ENCODE measurements at regions not wholly inside any gene's neighbourhood (a gene's known extent, or its start where the extent isn't known, plus 50 kb on each side); places are given as distances from the start of the nearest gene placed in this dataset.

GRCh38 chr2:79432731-79433146 is 80.1 kb upstream of the CTNNA2 start:
- TF ChIP-seq EZH2 (IDR thresholded peaks at IDR 0.05; ENCODE audit: low read length, missing control alignments) (no peak), CTCF (conservative IDR thresholded peaks at IDR 0.05 in 1 of 2, IDR thresholded peaks at IDR 0.05 in 1 of 2; ENCODE audit: low read depth in 1 of 2, low read length in 2 of 2) (no peak)
- Histone ChIP-seq H3K9ac (ENCODE audit: insufficient read depth, low read length) (no peak overlapping the region), H3K79me2 (ENCODE audit: control insufficient read depth, insufficient read depth, low read length) (no peaks in the 10 kb centered on the region), H4K20me1 (ENCODE audit: control insufficient read depth, extremely low read depth, insufficient read depth, low read length) (no peaks in the 10 kb centered on the region), H2AFZ (ENCODE audit: low read length) (no peak overlapping the region), H3K4me2 (ENCODE audit: extremely low read depth, insufficient read depth, low read length) (no peak overlapping the region), H3K9me3 (ENCODE audit: control insufficient read depth, insufficient read depth, low read depth, low read length) (no peaks in the 10 kb centered on the region), H3K4me1 (ENCODE audit: control insufficient read depth, extremely low read depth, insufficient read depth, low read length) (no peaks in the 10 kb centered on the region), H3K36me3 (ENCODE audit: control insufficient read depth, insufficient read depth, low read length) (no peaks in the 10 kb centered on the region), H3K27ac (ENCODE audit: insufficient read depth, low read length) (no peak overlapping the region), H3K27me3 (ENCODE audit: control insufficient read depth, insufficient read depth, low read length) (no peaks in the 10 kb centered on the region), H3K4me3 (replicated peaks in 1 of 4; ENCODE audit: control extremely low read depth in 1 of 4, insufficient read depth in 1 of 4, low read depth in 3 of 4, low read length in 4 of 4) (no peak overlapping the region)
- no peak for DNase-seq (ENCODE audit: low read depth in 2 of 2)

- no peak overlapping the region for H2AFZ ChIP-seq (ENCODE audit: low read length)
- H3K27me3 ChIP-seq (ENCODE audit: control insufficient read depth, insufficient read depth, low read length) = no peaks in the 10 kb centered on the region
- H3K4me2 ChIP-seq (ENCODE audit: extremely low read depth, insufficient read depth, low read length) = no peak overlapping the region
- no peak overlapping the region for H3K9ac ChIP-seq (ENCODE audit: insufficient read depth, low read length)
- no peaks in the 10 kb centered on the region for H3K36me3 ChIP-seq (ENCODE audit: control insufficient read depth, insufficient read depth, low read length)
- no peak overlapping the region for H3K4me3 ChIP-seq (replicated peaks in 1 of 4; ENCODE audit: control extremely low read depth in 1 of 4, insufficient read depth in 1 of 4, low read depth in 3 of 4, low read length in 4 of 4)
- H4K20me1 ChIP-seq (ENCODE audit: control insufficient read depth, extremely low read depth, insufficient read depth, low read length) = no peaks in the 10 kb centered on the region
- TF ChIP-seq CTCF (conservative IDR thresholded peaks at IDR 0.05 in 1 of 2, IDR thresholded peaks at IDR 0.05 in 1 of 2; ENCODE audit: low read depth in 1 of 2, low read length in 2 of 2) = no peak
- no peak for TF ChIP-seq EZH2 (IDR thresholded peaks at IDR 0.05; ENCODE audit: low read length, missing control alignments)
- H3K9me3 ChIP-seq (ENCODE audit: control insufficient read depth, insufficient read depth, low read depth, low read length) = no peaks in the 10 kb centered on the region
- no peaks in the 10 kb centered on the region for H3K4me1 ChIP-seq (ENCODE audit: control insufficient read depth, extremely low read depth, insufficient read depth, low read length)
- H3K79me2 ChIP-seq (ENCODE audit: control insufficient read depth, insufficient read depth, low read length) = no peaks in the 10 kb centered on the region
- no peak overlapping the region for H3K27ac ChIP-seq (ENCODE audit: insufficient read depth, low read length)
- no peak for DNase-seq (ENCODE audit: low read depth in 2 of 2)
These were observed 84.1 kb upstream of the CTNNA2 start for GRCh38 chr2:79428745-79429144.

- Histone ChIP-seq H3K27me3 (ENCODE audit: control insufficient read depth, insufficient read depth, low read length) (no peaks in the 10 kb centered on the region), H3K4me1 (ENCODE audit: control insufficient read depth, extremely low read depth, insufficient read depth, low read length) (no peaks in the 10 kb centered on the region), H3K4me3 (replicated peaks in 1 of 4; ENCODE audit: control extremely low read depth in 1 of 4, insufficient read depth in 1 of 4, low read depth in 3 of 4, low read length in 4 of 4) (no peak overlapping the region), H3K36me3 (ENCODE audit: control insufficient read depth, insufficient read depth, low read length) (no peaks in the 10 kb centered on the region), H4K20me1 (ENCODE audit: control insufficient read depth, extremely low read depth, insufficient read depth, low read length) (no peaks in the 10 kb centered on the region), H3K9ac (ENCODE audit: insufficient read depth, low read length) (no peak overlapping the region), H3K27ac (ENCODE audit: insufficient read depth, low read length) (no peak overlapping the region), H2AFZ (ENCODE audit: low read length) (no peak overlapping the region), H3K79me2 (ENCODE audit: control insufficient read depth, insufficient read depth, low read length) (no peaks in the 10 kb centered on the region), H3K4me2 (ENCODE audit: extremely low read depth, insufficient read depth, low read length) (no peak overlapping the region), H3K9me3 (ENCODE audit: control insufficient read depth, insufficient read depth, low read depth, low read length) (no peaks in the 10 kb centered on the region)
- TF ChIP-seq EZH2 (IDR thresholded peaks at IDR 0.05; ENCODE audit: low read length, missing control alignments) = no peak
- no peak for TF ChIP-seq CTCF (conservative IDR thresholded peaks at IDR 0.05 in 1 of 2, IDR thresholded peaks at IDR 0.05 in 1 of 2; ENCODE audit: low read depth in 1 of 2, low read length in 2 of 2)
- DNase-seq (ENCODE audit: low read depth in 2 of 2) = no peak
These were observed 98.2 kb upstream of the CTNNA2 start for GRCh38 chr2:79414690-79415089.
